ENCODE measurements at regions not wholly inside any gene's neighbourhood (a gene's known extent, or its start where the extent isn't known, plus 50 kb on each side); places are given as distances from the start of the nearest gene placed in this dataset.

DNA sequence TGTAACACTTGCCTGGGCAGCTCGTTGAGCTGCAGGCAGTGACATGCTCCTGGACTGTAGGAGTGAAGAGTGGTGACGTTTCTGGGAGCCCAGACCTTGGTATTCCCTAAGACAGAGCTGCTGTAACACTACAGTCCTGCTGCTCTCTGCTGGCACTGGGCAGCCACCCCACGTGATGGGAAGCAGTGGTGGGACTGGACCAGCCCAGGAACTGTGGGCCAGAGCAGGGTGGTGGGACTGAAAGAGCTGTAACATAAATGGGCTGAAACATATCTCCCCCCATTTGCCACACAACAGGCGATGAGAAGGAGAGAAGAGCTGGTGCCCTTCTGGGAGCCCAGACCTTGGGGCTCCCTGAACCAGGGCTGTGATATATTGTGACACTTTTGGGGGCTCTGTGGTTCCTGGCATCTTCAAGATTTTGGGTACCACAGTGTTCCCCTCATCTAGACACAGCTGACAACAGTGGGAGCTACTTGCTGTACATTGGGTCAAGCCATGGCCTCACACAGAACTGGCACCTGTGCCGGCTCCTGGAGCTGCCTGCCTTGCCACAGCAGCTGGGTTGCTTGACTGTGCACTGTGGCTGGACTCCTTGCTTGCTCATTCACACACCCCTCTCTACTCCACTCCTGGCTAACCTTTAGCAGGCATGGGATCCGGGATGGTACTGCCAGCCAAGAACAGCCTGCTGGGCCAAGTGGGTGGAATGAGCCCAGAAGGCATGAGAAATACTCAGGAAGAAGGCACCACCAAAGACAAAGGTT lies 161.3 kb upstream of the PCDH15 start:
- Histone ChIP-seq H3K36me3 (ENCODE audit: control insufficient read depth, insufficient read depth, low read length) (no peaks in the 10 kb centered on the region), H3K4me3 (ENCODE audit: low read length) (no peak overlapping the region), H3K9me3 (ENCODE audit: control insufficient read depth, low read length) (no peaks in the 10 kb centered on the region), H3K9ac (ENCODE audit: low read length) (no peak overlapping the region), H3K4me1 (ENCODE audit: control insufficient read depth, insufficient read depth, low read length) (no peaks in the 10 kb centered on the region), H3K27me3 (ENCODE audit: control insufficient read depth, insufficient read depth, low read length) (no peaks in the 10 kb centered on the region)

DNA sequence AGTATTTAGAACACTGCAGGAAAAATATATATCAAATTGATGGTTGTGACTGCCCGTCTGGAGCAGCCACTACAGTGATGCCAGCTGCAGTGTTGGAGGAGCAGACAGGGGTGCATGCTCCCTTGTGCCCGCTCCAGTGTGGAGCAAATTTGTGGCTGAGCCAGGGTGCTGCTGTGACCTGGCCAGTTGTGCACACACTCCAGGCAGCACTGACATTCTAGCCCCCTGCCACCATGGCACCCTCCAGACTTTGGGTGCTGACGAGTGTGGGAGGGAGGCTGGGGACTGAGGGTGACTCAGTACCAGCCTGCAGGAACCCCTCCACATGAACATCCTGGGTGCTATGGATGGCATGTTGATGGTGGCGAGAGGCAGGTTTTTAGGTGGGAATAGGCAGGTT lies 160.0 kb upstream of the PCDH15 start:
- no peak overlapping the region for H3K4me3 ChIP-seq (ENCODE audit: low read length)
- no peaks in the 10 kb centered on the region for H3K4me1 ChIP-seq (ENCODE audit: control insufficient read depth, insufficient read depth, low read length)
- H3K9ac ChIP-seq (ENCODE audit: low read length): no peak overlapping the region

DNA sequence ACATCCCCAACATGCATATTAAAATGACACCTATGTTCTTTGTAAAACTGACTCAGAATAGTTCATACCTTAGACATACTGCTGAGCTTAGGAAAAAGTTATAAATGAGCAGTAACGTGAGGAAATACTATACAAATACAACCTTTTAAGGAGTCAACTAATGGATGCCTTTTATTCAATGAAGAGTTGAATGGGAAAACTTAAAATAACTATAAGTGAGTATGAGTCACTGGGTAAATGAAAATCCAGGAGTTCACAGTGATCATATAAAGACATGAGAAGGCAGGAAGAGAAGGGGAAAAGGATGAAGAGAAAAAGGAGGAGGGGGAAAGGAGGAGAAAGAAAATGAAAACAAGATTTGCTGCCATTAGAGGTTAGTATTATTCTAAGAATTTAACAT lies 157.8 kb upstream of the PCDH15 start:
- no peak overlapping the region for H3K9ac ChIP-seq (ENCODE audit: low read length)
- H3K36me3 ChIP-seq (ENCODE audit: control insufficient read depth, insufficient read depth, low read length): no peaks in the 10 kb centered on the region
- H3K27me3 ChIP-seq (ENCODE audit: control insufficient read depth, insufficient read depth, low read length): no peaks in the 10 kb centered on the region
- H3K4me3 ChIP-seq (ENCODE audit: low read length): no peak overlapping the region
- no peaks in the 10 kb centered on the region for H3K4me1 ChIP-seq (ENCODE audit: control insufficient read depth, insufficient read depth, low read length)
- H3K9me3 ChIP-seq (ENCODE audit: control insufficient read depth, low read length): no peaks in the 10 kb centered on the region

More for the DNA sequence above, 160.0 kb upstream of the PCDH15 start:
- Histone ChIP-seq H3K27me3 (ENCODE audit: control insufficient read depth, insufficient read depth, low read length) (no peaks in the 10 kb centered on the region), H3K36me3 (ENCODE audit: control insufficient read depth, insufficient read depth, low read length) (no peaks in the 10 kb centered on the region), H3K9me3 (ENCODE audit: control insufficient read depth, low read length) (no peaks in the 10 kb centered on the region)

GRCh38 chr10:54947605-54948004 lies 146.6 kb upstream of the PCDH15 start:
- Histone ChIP-seq H3K4me1 (ENCODE audit: control insufficient read depth, insufficient read depth, low read length) (no peaks in the 10 kb centered on the region), H3K4me3 (ENCODE audit: low read length) (no peak overlapping the region), H3K27me3 (ENCODE audit: control insufficient read depth, insufficient read depth, low read length) (no peaks in the 10 kb centered on the region), H3K9ac (ENCODE audit: low read length) (no peak overlapping the region), H3K36me3 (ENCODE audit: control insufficient read depth, insufficient read depth, low read length) (no peaks in the 10 kb centered on the region), H3K9me3 (ENCODE audit: control insufficient read depth, low read length) (no peaks in the 10 kb centered on the region)

GRCh38 chr10:54940418-54940817 lies 139.4 kb upstream of the PCDH15 start:
- no peaks in the 10 kb centered on the region for H3K9me3 ChIP-seq (ENCODE audit: control insufficient read depth, low read length)
- no peaks in the 10 kb centered on the region for H3K4me1 ChIP-seq (ENCODE audit: control insufficient read depth, insufficient read depth, low read length)
- H3K36me3 ChIP-seq (ENCODE audit: control insufficient read depth, insufficient read depth, low read length): no peaks in the 10 kb centered on the region
- H3K4me3 ChIP-seq (ENCODE audit: low read length): no peak overlapping the region
- H3K9ac ChIP-seq (ENCODE audit: low read length): no peak overlapping the region
- no peaks in the 10 kb centered on the region for H3K27me3 ChIP-seq (ENCODE audit: control insufficient read depth, insufficient read depth, low read length)

- Histone ChIP-seq H3K4me1 (ENCODE audit: control insufficient read depth, insufficient read depth, low read length) (no peaks in the 10 kb centered on the region), H3K36me3 (ENCODE audit: control insufficient read depth, insufficient read depth, low read length) (no peaks in the 10 kb centered on the region), H3K4me3 (ENCODE audit: low read length) (no peak overlapping the region), H3K9me3 (ENCODE audit: control insufficient read depth, low read length) (no peaks in the 10 kb centered on the region), H3K27me3 (ENCODE audit: control insufficient read depth, insufficient read depth, low read length) (no peaks in the 10 kb centered on the region), H3K9ac (ENCODE audit: low read length) (no peak overlapping the region)
These were observed 113.0 kb upstream of the PCDH15 start for GRCh38 chr10:54914049-54914448.

GRCh38 chr10:54909165-54909564 lies 108.1 kb upstream of the PCDH15 start:
- H3K9ac ChIP-seq (ENCODE audit: low read length): no peak overlapping the region
- no peaks in the 10 kb centered on the region for H3K36me3 ChIP-seq (ENCODE audit: control insufficient read depth, insufficient read depth, low read length)
- H3K27me3 ChIP-seq (ENCODE audit: control insufficient read depth, insufficient read depth, low read length): no peaks in the 10 kb centered on the region
- H3K4me1 ChIP-seq (ENCODE audit: control insufficient read depth, insufficient read depth, low read length): no peaks in the 10 kb centered on the region
- H3K9me3 ChIP-seq (ENCODE audit: control insufficient read depth, low read length): no peaks in the 10 kb centered on the region
- no peak overlapping the region for H3K4me3 ChIP-seq (ENCODE audit: low read length)

- no peaks in the 10 kb centered on the region for H3K36me3 ChIP-seq (ENCODE audit: control insufficient read depth, insufficient read depth, low read length)
- H3K27me3 ChIP-seq (ENCODE audit: control insufficient read depth, insufficient read depth, low read length): no peaks in the 10 kb centered on the region
- H3K4me3 ChIP-seq (ENCODE audit: low read length): no peak overlapping the region
- H3K9me3 ChIP-seq (ENCODE audit: control insufficient read depth, low read length): no peaks in the 10 kb centered on the region
- no peak overlapping the region for H3K9ac ChIP-seq (ENCODE audit: low read length)
- no peaks in the 10 kb centered on the region for H3K4me1 ChIP-seq (ENCODE audit: control insufficient read depth, insufficient read depth, low read length)
These were observed 107.0 kb upstream of the PCDH15 start for GRCh38 chr10:54908019-54908418.

GRCh38 chr10:54906940-54907339 lies 105.9 kb upstream of the PCDH15 start:
- H3K9me3 ChIP-seq (ENCODE audit: control insufficient read depth, low read length): no peaks in the 10 kb centered on the region
- H3K4me1 ChIP-seq (ENCODE audit: control insufficient read depth, insufficient read depth, low read length): no peaks in the 10 kb centered on the region
- no peaks in the 10 kb centered on the region for H3K27me3 ChIP-seq (ENCODE audit: control insufficient read depth, insufficient read depth, low read length)
- H3K4me3 ChIP-seq (ENCODE audit: low read length): no peak overlapping the region
- no peaks in the 10 kb centered on the region for H3K36me3 ChIP-seq (ENCODE audit: control insufficient read depth, insufficient read depth, low read length)
- no peak overlapping the region for H3K9ac ChIP-seq (ENCODE audit: low read length)

GRCh38 chr10:54905578-54906192 lies 104.7 kb upstream of the PCDH15 start:
- no peak overlapping the region for H3K4me3 ChIP-seq (ENCODE audit: low read length)
- no peaks in the 10 kb centered on the region for H3K4me1 ChIP-seq (ENCODE audit: control insufficient read depth, insufficient read depth, low read length)
- no peaks in the 10 kb centered on the region for H3K36me3 ChIP-seq (ENCODE audit: control insufficient read depth, insufficient read depth, low read length)
- H3K9ac ChIP-seq (ENCODE audit: low read length): no peak overlapping the region
- no peaks in the 10 kb centered on the region for H3K9me3 ChIP-seq (ENCODE audit: control insufficient read depth, low read length)
- no peaks in the 10 kb centered on the region for H3K27me3 ChIP-seq (ENCODE audit: control insufficient read depth, insufficient read depth, low read length)

DNA sequence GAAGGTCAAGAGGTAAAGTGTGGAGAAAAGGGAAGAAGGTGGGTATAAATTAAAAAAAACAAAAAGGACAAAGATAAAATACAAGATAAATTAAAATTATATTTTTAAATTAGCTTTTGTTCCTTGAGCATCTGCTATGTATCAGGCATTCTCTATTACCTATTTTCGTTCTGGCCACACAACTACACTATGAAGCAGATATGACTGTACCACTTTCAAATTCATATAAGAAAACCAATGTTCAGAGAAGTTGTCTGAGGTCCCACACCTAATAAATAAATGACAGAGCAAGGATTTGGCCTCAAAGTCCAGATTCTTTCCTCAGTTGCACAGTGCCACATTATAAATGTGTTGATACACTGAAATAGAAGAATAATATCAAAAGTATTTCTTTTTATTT lies 103.8 kb upstream of the PCDH15 start:
- Histone ChIP-seq H3K4me3 (ENCODE audit: low read length) (no peak overlapping the region), H3K27me3 (ENCODE audit: control insufficient read depth, insufficient read depth, low read length) (no peaks in the 10 kb centered on the region), H3K4me1 (ENCODE audit: control insufficient read depth, insufficient read depth, low read length) (no peaks in the 10 kb centered on the region), H3K9ac (ENCODE audit: low read length) (no peak overlapping the region), H3K36me3 (ENCODE audit: control insufficient read depth, insufficient read depth, low read length) (no peaks in the 10 kb centered on the region), H3K9me3 (ENCODE audit: control insufficient read depth, low read length) (no peaks in the 10 kb centered on the region)

DNA sequence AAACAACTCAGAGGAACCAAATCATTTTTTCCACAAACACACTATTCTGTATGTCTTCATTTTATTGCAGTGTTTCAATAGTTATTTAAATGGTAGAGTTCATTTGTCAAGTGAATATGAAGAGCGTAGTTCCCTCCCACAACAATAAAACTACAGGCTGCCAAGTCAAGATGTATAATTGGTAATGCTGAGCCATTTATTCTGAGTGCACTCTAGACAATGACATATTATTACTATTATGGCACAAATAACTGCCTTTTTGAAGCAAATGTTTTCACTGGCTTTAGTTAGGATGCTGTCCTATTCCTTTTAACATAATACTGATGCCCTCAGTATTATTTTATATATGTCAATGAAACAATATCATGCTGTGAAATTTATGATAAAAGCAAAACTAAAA lies 102.7 kb upstream of the PCDH15 start:
- Histone ChIP-seq H3K4me1 (ENCODE audit: control insufficient read depth, insufficient read depth, low read length) (no peaks in the 10 kb centered on the region), H3K4me3 (ENCODE audit: low read length) (no peak overlapping the region), H3K27me3 (ENCODE audit: control insufficient read depth, insufficient read depth, low read length) (no peaks in the 10 kb centered on the region), H3K36me3 (ENCODE audit: control insufficient read depth, insufficient read depth, low read length) (no peaks in the 10 kb centered on the region), H3K9ac (ENCODE audit: low read length) (no peak overlapping the region), H3K9me3 (ENCODE audit: control insufficient read depth, low read length) (no peaks in the 10 kb centered on the region)
